ENCODE measurements at regions not wholly inside any gene's neighbourhood (a gene's known extent, or its start where the extent isn't known, plus 50 kb on each side); places are given as distances from the start of the nearest gene placed in this dataset.

DNA sequence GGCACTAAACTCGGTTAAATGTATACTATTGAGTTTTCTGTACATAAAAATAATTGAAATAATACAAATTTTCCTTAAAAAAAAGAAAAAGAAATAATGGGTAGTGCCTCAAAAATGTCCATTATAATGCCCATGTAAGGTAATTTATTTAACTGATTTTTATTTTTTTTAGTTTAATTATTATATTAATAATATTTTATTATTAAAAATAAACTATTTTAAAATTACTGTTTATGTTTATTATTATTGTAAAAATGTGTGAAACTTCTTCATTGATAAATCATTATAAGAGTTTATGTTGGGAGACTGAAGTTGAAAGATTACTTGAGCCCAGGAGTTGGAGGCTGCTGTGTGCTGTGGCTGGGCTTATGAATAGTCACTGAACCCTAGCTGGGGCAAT is 925.5 kb upstream of the EPHA7 start:
- TF ChIP-seq, protein P1, sequence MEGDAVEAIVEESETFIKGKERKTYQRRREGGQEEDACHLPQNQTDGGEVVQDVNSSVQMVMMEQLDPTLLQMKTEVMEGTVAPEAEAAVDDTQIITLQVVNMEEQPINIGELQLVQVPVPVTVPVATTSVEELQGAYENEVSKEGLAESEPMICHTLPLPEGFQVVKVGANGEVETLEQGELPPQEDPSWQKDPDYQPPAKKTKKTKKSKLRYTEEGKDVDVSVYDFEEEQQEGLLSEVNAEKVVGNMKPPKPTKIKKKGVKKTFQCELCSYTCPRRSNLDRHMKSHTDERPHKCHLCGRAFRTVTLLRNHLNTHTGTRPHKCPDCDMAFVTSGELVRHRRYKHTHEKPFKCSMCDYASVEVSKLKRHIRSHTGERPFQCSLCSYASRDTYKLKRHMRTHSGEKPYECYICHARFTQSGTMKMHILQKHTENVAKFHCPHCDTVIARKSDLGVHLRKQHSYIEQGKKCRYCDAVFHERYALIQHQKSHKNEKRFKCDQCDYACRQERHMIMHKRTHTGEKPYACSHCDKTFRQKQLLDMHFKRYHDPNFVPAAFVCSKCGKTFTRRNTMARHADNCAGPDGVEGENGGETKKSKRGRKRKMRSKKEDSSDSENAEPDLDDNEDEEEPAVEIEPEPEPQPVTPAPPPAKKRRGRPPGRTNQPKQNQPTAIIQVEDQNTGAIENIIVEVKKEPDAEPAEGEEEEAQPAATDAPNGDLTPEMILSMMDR (IDR thresholded peaks at IDR 0.05): no peak
- TF ChIP-seq POLR2A (IDR thresholded peaks at IDR 0.05): no peak

All from ovary (tissue), 3 donors.